ENCODE measurements at regions not wholly inside any gene's neighbourhood (a gene's known extent, or its start where the extent isn't known, plus 50 kb on each side); places are given as distances from the start of the nearest gene placed in this dataset.

DNA sequence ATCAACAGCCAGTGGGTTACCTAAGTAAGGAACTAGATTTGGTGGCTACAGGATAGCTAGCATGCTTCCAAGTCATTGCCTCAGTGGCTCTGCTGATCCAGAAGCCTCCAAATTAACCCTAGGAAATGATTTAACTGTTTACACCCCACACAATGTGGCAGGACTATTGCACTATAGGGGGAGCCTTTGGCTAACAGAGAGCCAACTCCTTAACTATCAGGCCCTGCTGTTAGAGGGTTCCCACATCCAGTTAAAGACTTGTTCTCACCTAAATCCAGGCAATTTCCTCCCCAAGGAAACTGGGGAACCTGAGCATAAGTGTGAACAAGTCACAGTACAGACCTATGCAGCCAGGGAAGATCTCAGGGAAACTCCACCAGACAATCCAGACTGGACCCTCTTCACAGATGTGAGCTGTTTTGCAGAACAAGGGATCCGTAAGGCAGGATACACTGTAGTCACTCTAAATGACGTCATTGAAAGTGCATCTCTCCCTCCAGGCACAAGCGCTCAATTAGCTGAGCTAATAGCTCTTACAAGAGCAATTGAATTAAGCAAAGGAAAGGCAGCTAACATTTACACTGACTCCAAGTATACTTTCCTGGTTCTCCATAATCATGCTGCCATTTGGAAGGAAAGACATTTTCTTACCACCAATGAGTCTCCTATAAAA is 185.3 kb upstream of the SPOCK3 start:
- TF ChIP-seq, protein P1, sequence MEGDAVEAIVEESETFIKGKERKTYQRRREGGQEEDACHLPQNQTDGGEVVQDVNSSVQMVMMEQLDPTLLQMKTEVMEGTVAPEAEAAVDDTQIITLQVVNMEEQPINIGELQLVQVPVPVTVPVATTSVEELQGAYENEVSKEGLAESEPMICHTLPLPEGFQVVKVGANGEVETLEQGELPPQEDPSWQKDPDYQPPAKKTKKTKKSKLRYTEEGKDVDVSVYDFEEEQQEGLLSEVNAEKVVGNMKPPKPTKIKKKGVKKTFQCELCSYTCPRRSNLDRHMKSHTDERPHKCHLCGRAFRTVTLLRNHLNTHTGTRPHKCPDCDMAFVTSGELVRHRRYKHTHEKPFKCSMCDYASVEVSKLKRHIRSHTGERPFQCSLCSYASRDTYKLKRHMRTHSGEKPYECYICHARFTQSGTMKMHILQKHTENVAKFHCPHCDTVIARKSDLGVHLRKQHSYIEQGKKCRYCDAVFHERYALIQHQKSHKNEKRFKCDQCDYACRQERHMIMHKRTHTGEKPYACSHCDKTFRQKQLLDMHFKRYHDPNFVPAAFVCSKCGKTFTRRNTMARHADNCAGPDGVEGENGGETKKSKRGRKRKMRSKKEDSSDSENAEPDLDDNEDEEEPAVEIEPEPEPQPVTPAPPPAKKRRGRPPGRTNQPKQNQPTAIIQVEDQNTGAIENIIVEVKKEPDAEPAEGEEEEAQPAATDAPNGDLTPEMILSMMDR (IDR thresholded peaks at IDR 0.05), result no peak
- TF ChIP-seq, protein P2, sequence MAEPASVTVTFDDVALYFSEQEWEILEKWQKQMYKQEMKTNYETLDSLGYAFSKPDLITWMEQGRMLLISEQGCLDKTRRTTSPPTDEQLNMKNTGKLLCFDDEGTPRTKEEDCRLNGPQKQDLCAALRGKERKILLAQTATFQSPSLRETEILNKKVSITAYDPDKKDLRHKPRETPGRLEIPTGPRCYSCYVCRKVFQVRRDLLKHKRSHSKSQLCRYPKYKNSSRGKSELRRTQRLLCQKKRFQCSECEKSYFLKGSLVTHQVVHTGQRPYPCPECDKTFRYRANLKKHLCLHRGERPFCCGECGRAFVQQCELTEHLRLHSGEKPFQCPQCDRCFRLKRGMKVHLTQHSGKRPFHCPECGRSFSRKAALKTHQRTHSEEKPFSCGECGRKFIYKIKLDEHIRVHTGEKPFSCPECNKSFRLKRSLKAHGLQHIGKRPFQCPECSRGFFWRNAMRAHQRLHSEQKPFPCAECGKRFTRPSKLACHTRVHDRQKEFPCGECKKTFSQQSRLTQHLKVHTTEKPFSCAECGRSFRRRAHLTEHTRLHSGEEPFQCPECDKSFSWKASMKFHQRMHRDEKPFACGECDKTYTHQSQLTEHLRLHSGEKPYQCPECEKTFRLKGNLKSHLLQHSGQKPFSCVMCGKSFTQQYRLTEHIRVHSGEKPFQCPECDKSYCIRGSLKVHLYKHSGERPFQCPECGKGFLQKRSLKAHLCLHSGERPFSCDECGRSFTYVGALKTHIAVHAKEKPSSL (CRISPR knock-in tag; conservative IDR thresholded peaks at IDR 0.05), result no peak
- no peak for TF ChIP-seq SP1 (CRISPR knock-in tag; conservative IDR thresholded peaks at IDR 0.05)
- TF ChIP-seq, protein P3, sequence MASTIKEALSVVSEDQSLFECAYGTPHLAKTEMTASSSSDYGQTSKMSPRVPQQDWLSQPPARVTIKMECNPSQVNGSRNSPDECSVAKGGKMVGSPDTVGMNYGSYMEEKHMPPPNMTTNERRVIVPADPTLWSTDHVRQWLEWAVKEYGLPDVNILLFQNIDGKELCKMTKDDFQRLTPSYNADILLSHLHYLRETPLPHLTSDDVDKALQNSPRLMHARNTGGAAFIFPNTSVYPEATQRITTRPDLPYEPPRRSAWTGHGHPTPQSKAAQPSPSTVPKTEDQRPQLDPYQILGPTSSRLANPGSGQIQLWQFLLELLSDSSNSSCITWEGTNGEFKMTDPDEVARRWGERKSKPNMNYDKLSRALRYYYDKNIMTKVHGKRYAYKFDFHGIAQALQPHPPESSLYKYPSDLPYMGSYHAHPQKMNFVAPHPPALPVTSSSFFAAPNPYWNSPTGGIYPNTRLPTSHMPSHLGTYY (CRISPR knock-in tag; IDR thresholded peaks at IDR 0.05), result no peak
